ENCODE measurements at regions not wholly inside any gene's neighbourhood (a gene's known extent, or its start where the extent isn't known, plus 50 kb on each side); places are given as distances from the start of the nearest gene placed in this dataset.
A peak's percentile ranks its signal among the peaks of the same experiment; 100 is the strongest.
"Not testable (repeated sequence)": the region's sequence is repeated elsewhere in the genome, so short reads cannot be mapped to it uniquely, and the experiment has no call there.

- DNase-seq, result no peak
- Mint-ChIP-seq H3K4me1 (peaks cover 43% of the 10 kb centered on the region), H3K4me3 (no peak overlapping the region), H3K9me3 (peaks cover 35% of the 10 kb centered on the region), H3K27me3 (no peaks in the 10 kb centered on the region), H3K36me3 (peaks cover 44% of the 10 kb centered on the region), H3K27ac (no peak overlapping the region)
- CTCF ChIA-PET, result interaction anchor here (0.7 kb wide), 1 partner anchor 13 kb away, joined by 3 read pairs; no protein-coding TSS in a partner anchor
These were observed 228.9 kb upstream of the AMIGO2 start for GRCh38 chr12:47308672-47309071.

DNA sequence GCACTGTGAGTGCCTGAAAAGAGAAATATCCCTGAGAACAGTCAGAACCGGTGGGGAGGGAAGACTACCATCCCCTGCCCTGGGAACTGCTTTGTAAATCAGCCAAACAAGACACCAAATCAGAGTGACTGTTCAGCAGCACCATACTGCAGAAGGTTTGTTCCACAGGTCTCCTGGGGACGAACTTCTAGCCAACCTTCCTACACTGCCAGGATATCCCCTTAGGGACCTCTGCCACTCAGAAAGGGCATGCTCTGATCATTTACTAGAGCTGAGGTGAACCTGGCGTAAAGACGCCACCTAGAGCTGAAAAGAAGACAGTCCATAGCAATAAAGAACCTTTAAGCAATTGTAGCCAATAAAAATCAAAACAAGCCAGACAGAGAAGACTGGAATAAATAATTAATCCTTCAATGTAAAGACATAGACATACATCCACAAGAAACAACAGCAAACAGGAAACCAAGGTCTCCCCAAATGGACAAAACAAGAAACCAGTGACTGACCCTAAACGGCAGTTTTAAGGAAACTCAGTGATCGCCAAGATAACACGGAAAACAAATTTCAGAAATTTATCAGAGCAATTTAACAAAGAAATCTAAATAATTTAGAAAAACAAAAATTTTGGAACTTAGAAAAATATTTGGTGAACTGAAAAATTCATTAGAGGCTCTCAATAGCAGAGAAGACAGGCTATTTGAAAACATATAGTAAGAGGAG is 228.1 kb upstream of the AMIGO2 start:
- H3K9me3 Mint-ChIP-seq, result peaks cover 38% of the 10 kb centered on the region
- H3K27ac Mint-ChIP-seq, result peak overlapping the region; percentile 87
- no peaks in the 10 kb centered on the region for H3K27me3 Mint-ChIP-seq
- CTCF ChIA-PET, result interaction anchor here (1.0 to 3.2 kb wide), 16 partner anchors 10 to 275 kb away, joined by 3 to 38 read pairs (median 10); partner anchors contain the start of genes AMIGO2 and PCED1B
- peaks cover 49% of the 10 kb centered on the region for H3K4me1 Mint-ChIP-seq
- DNase-seq, result peak; percentile 68
- H3K36me3 Mint-ChIP-seq, result peaks cover 50% of the 10 kb centered on the region
- H3K4me3 Mint-ChIP-seq, result peak overlapping the region; percentile 78

GRCh38 chr12:47306773-47307679 is 227.3 kb upstream of the AMIGO2 start:
- CTCF ChIA-PET, result interaction anchor here (0.8 to 3.2 kb wide), 24 partner anchors 11 to 287 kb away, joined by 3 to 38 read pairs (median 6); partner anchors contain the start of genes AMIGO2 and PCED1B
- peaks cover 57% of the 10 kb centered on the region for H3K4me1 Mint-ChIP-seq
- peak overlapping the region; percentile 78 for H3K4me3 Mint-ChIP-seq
- H3K27ac Mint-ChIP-seq, result peak overlapping the region; percentile 87
- DNase-seq, result peak; percentile 79
- peaks cover 45% of the 10 kb centered on the region for H3K9me3 Mint-ChIP-seq
- peaks cover 56% of the 10 kb centered on the region for H3K36me3 Mint-ChIP-seq
- H3K27me3 Mint-ChIP-seq, result not testable (repeated sequence)

DNA sequence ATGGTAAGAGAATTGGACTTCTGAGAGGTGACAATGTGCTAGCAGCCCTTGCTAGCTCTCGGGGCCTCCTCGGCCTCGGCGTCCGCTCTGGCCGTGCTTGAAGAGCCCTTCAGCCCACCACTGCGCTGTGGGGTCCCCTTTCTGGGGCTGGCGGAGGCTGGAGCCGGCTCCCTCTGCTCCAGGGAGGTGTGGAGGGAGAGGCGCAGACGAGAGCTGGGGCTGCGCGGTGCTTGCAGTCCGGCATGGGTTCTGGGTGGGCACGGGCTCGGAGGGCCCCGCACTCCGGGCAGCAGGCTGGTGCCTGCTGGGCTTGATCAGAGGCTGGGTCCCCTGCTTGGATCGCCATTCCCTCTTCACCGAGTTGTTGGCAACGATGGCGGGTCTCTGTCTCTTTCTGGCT is 226.4 kb upstream of the AMIGO2 start:
- Mint-ChIP-seq H3K4me1 (peaks cover 64% of the 10 kb centered on the region), H3K9me3 (peaks cover 51% of the 10 kb centered on the region), H3K4me3 (no peak overlapping the region), H3K27me3 (no peaks in the 10 kb centered on the region), H3K27ac (peak overlapping the region; percentile 87), H3K36me3 (peaks cover 61% of the 10 kb centered on the region)
- CTCF ChIA-PET, result interaction anchor here (0.9 to 3.2 kb wide), 17 partner anchors 25 to 286 kb away, joined by 3 to 38 read pairs (median 8); partner anchors contain the start of genes AMIGO2 and PCED1B
- DNase-seq, result no peak

DNA sequence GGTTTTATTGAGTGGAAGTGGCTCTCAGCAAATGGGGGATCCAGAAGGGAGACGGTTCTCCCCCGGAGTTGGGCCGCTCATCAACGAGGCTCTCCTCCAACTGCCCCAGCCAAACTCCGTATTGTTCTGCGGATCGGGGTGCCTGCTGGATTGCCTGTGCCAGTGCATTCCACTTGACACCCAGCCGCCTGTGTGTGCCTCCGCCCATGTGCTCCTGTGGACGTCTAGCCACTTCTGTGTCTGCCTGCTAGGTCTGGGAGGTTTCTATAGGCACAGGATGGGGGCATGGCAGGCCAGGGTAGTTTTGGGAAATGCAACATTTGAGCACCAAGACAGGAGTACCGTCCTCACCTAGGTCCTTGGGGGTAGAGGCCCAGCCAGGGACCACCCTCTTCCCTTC is 225.7 kb upstream of the AMIGO2 start:
- H3K36me3 Mint-ChIP-seq, result peaks cover 59% of the 10 kb centered on the region
- H3K4me3 Mint-ChIP-seq, result no peak overlapping the region
- H3K9me3 Mint-ChIP-seq, result peaks cover 45% of the 10 kb centered on the region
- CTCF ChIA-PET, result interaction anchor here (3.2 kb wide), 1 partner anchor 92 kb away, joined by 38 read pairs; no protein-coding TSS in a partner anchor
- no peak for DNase-seq
- H3K27ac Mint-ChIP-seq, result no peak overlapping the region
- no peaks in the 10 kb centered on the region for H3K27me3 Mint-ChIP-seq
- peaks cover 64% of the 10 kb centered on the region for H3K4me1 Mint-ChIP-seq

DNA sequence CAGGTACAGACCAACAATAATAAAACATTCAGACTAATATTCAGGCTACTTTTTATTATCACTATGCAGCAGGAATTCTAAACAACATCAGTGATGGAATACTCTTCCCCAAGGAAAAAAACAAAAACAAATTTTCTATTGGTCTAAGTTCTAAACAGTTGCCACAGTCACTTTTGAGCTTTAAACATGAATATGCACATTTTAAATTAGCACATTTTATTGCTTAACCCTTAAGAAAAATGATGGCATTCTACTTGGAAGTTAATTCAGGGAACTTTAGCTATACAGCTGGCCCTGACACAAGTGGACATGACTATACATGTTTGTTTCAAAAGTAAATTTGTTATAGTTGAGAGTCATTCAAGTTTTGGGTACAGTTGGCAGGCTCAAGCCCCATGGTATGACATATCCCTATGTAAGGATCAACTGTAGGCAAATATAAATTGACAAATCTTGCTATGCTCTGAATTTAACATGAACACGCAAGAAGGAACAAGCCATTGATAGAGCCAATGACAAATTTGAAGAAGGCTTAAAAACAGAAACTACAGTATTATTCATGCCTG is 224.3 kb upstream of the AMIGO2 start:
- H3K4me1 Mint-ChIP-seq, result peaks cover 65% of the 10 kb centered on the region
- no peak for DNase-seq
- no peaks in the 10 kb centered on the region for H3K27me3 Mint-ChIP-seq
- H3K36me3 Mint-ChIP-seq, result peaks cover 59% of the 10 kb centered on the region
- H3K9me3 Mint-ChIP-seq, result peaks cover 39% of the 10 kb centered on the region
- CTCF ChIA-PET, result interaction anchor here (0.9 to 1.1 kb wide), 2 partner anchors 57 to 86 kb away, joined by 3 to 4 read pairs; no protein-coding TSS in a partner anchor
- no peak overlapping the region for H3K27ac Mint-ChIP-seq
- no peak overlapping the region for H3K4me3 Mint-ChIP-seq

GRCh38 chr12:47303207-47303606 is 223.4 kb upstream of the AMIGO2 start:
- Mint-ChIP-seq H3K9me3 (peaks cover 43% of the 10 kb centered on the region), H3K4me1 (peaks cover 66% of the 10 kb centered on the region), H3K27ac (no peak overlapping the region), H3K4me3 (no peak overlapping the region), H3K36me3 (peaks cover 59% of the 10 kb centered on the region), H3K27me3 (no peaks in the 10 kb centered on the region)
- CTCF ChIA-PET, result no interaction called here
- DNase-seq, result no peak

DNA sequence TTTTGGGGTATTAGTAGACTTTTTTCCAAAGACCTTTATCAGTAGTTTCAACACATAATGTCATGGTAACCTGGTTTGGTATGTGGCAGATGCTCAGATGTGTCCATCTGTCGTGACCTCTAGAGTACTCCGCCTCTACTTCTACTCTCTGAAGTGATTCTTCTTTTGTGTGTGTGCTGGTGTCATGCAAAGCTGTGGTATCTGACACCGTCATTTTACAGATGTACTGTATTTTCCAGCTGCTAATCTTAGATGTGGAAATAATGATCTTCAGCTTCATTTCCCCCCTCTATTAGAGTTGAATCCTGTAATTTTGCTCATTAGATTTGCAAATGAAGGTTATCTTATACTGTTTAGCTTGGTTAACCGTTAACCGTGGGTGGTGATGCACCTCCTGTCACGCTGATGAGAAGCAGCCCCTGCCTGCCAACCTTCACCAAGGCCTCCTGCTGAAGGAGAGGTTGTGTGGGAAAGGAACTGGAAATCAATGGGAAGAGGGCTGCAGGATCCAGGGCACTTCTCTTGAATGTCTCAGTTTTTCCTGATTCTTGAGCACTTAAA is 222.4 kb upstream of the AMIGO2 start:
- Mint-ChIP-seq H3K4me1 (peaks cover 64% of the 10 kb centered on the region), H3K27me3 (no peaks in the 10 kb centered on the region), H3K36me3 (peaks cover 57% of the 10 kb centered on the region), H3K4me3 (no peak overlapping the region), H3K9me3 (peaks cover 41% of the 10 kb centered on the region), H3K27ac (no peak overlapping the region)
- CTCF ChIA-PET, result interaction anchor here (0.9 to 1.3 kb wide), 4 partner anchors 29 to 95 kb away, joined by 3 to 5 read pairs (median 4); no protein-coding TSS in a partner anchor
- no peak for DNase-seq

DNA sequence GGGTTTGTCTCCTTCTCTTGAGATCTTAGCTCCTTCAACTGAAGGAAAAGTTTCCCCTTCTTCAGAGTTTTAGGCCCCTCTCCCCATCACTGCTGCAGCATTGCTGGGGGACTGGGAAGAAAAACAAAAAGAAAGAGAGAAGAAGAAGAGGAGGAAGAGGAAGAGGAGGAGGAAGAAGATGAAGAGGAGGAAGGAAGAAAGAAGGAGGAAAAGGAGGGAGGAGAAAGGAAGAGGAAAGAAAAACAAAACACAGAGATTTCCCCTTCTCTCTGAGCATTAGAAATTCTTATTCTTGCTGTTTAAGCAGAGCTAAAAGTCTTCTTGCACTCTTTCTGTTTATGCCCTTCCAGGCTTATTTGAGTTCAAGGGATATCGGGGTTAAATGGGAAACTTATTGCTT is 219.8 kb upstream of the AMIGO2 start:
- peaks cover 67% of the 10 kb centered on the region for H3K4me1 Mint-ChIP-seq
- H3K27ac Mint-ChIP-seq, result peak overlapping the region; percentile 84
- H3K36me3 Mint-ChIP-seq, result peaks cover 43% of the 10 kb centered on the region
- CTCF ChIA-PET, result no interaction called here
- H3K27me3 Mint-ChIP-seq, result no peaks in the 10 kb centered on the region
- no peak overlapping the region for H3K4me3 Mint-ChIP-seq
- DNase-seq, result no peak
- peaks cover 33% of the 10 kb centered on the region for H3K9me3 Mint-ChIP-seq

- H3K9me3 Mint-ChIP-seq, result peaks cover 32% of the 10 kb centered on the region
- no peak overlapping the region for H3K4me3 Mint-ChIP-seq
- DNase-seq, result no peak
- peak overlapping the region; percentile 84 for H3K27ac Mint-ChIP-seq
- H3K27me3 Mint-ChIP-seq, result no peaks in the 10 kb centered on the region
- CTCF ChIA-PET, result interaction anchor here (0.7 kb wide), 1 partner anchor 99 kb away, joined by 3 read pairs; no protein-coding TSS in a partner anchor
- peaks cover 61% of the 10 kb centered on the region for H3K4me1 Mint-ChIP-seq
- peaks cover 36% of the 10 kb centered on the region for H3K36me3 Mint-ChIP-seq
These were observed 218.2 kb upstream of the AMIGO2 start for GRCh38 chr12:47297993-47298392.

GRCh38 chr12:47296828-47297227 is 217.1 kb upstream of the AMIGO2 start:
- no peak for DNase-seq
- Mint-ChIP-seq H3K4me1 (peaks cover 50% of the 10 kb centered on the region), H3K4me3 (no peak overlapping the region), H3K9me3 (peaks cover 21% of the 10 kb centered on the region), H3K27me3 (no peaks in the 10 kb centered on the region), H3K27ac (no peak overlapping the region), H3K36me3 (peaks cover 28% of the 10 kb centered on the region)
- CTCF ChIA-PET, result no interaction called here

GRCh38 chr12:47293406-47293805 is 213.6 kb upstream of the AMIGO2 start:
- no peaks in the 10 kb centered on the region for H3K27me3 Mint-ChIP-seq
- peaks cover 29% of the 10 kb centered on the region for H3K4me1 Mint-ChIP-seq
- no peak overlapping the region for H3K27ac Mint-ChIP-seq
- no peak overlapping the region for H3K4me3 Mint-ChIP-seq
- H3K36me3 Mint-ChIP-seq, result peaks cover 11% of the 10 kb centered on the region
- H3K9me3 Mint-ChIP-seq, result peaks cover 15% of the 10 kb centered on the region
- no peak for DNase-seq
- CTCF ChIA-PET, result interaction anchor here (0.7 kb wide), 1 partner anchor 259 kb away, joined by 3 read pairs; no protein-coding TSS in a partner anchor

GRCh38 chr12:47286676-47287075 is 206.9 kb upstream of the AMIGO2 start:
- H3K27ac Mint-ChIP-seq, result no peak overlapping the region
- H3K4me3 Mint-ChIP-seq, result no peak overlapping the region
- H3K4me1 Mint-ChIP-seq, result peaks cover 12% of the 10 kb centered on the region
- H3K36me3 Mint-ChIP-seq, result peaks cover 2% of the 10 kb centered on the region
- CTCF ChIA-PET, result no interaction called here
- H3K9me3 Mint-ChIP-seq, result peaks cover 7% of the 10 kb centered on the region
- H3K27me3 Mint-ChIP-seq, result no peaks in the 10 kb centered on the region
- no peak for DNase-seq

Measured in activated naive CD4-positive, alpha-beta T cell treated with anti-CD3 and anti-CD28 coated beads, Interleukin-2, amount 10 ng/mL, durations not matched to agents 7 days and 5 days (primary cell).